ENCODE measurements at regions not wholly inside any gene's neighbourhood (a gene's known extent, or its start where the extent isn't known, plus 50 kb on each side); places are given as distances from the start of the nearest gene placed in this dataset.

- TF ChIP-seq NFIC (IDR thresholded peaks at IDR 0.05; ENCODE audit: low read depth, low read length), result no peak
These were observed 73.6 kb upstream of the CDC42BPA start (continued) for GRCh38 chr1:227391879-227392278.

GRCh38 chr1:227391211-227391610 is 72.9 kb upstream of the CDC42BPA start:
- in situ Hi-C loops (cut with MboI), result no loop called here

More at GRCh38 chr1:227391211-227391610, 72.9 kb upstream of the CDC42BPA start:
- Histone ChIP-seq H3K27ac (ENCODE audit: control insufficient read depth, insufficient read depth) (no peak overlapping the region), H3K9ac (ENCODE audit: control insufficient read depth, insufficient read depth, low read length) (no peak overlapping the region), H3K79me2 (ENCODE audit: control insufficient read depth, insufficient read depth, low read length) (no peaks in the 10 kb centered on the region), H4K20me1 (ENCODE audit: control insufficient read depth, insufficient read depth) (no peaks in the 10 kb centered on the region), H3K4me2 (ENCODE audit: control insufficient read depth, insufficient read depth) (no peak overlapping the region), H3K9me3 (replicated peaks; ENCODE audit: control insufficient read depth, insufficient read depth, low read length) (no peaks in the 10 kb centered on the region), H3K36me3 (ENCODE audit: control insufficient read depth in 2 of 2, insufficient read depth in 2 of 2, low read length in 1 of 2) (no peaks in the 10 kb centered on the region), H3K4me1 (ENCODE audit: control insufficient read depth, insufficient read depth, low read length) (no peaks in the 10 kb centered on the region), H3K4me3 (no peak overlapping the region), H3K27me3 (replicated peaks in 1 of 2; ENCODE audit: control insufficient read depth in 2 of 2, insufficient read depth in 2 of 2, low read length in 1 of 2) (no peaks in the 10 kb centered on the region), H2AFZ (ENCODE audit: control insufficient read depth, low read depth, low read length) (no peak overlapping the region)
- ATAC-seq (no peak), FAIRE-seq (no peak), DNase-seq (ENCODE audit: low read depth, low spot score) (no peak)
- TF ChIP-seq RFX5 (IDR thresholded peaks at IDR 0.05; ENCODE audit: low read depth, low read length) (no peak), TARDBP (IDR thresholded peaks at IDR 0.05; ENCODE audit: borderline replicate concordance) (no peak), SMAD1 (IDR thresholded peaks at IDR 0.05; ENCODE audit: low read depth, partially characterized antibody) (no peak), BRCA1 (IDR thresholded peaks at IDR 0.05; ENCODE audit: low read depth, low read length) (no peak), IKZF2 (IDR thresholded peaks at IDR 0.05) (no peak), YBX1 (IDR thresholded peaks at IDR 0.05) (no peak), CEBPZ (IDR thresholded peaks at IDR 0.05; ENCODE audit: low read depth, low read length) (no peak), BACH1 (IDR thresholded peaks at IDR 0.05; ENCODE audit: borderline replicate concordance) (no peak), USF1 (IDR thresholded peaks at IDR 0.05; ENCODE audit: borderline replicate concordance, extremely low read length, insufficient read depth, low read depth, low read length) (no peak), CTCF (IDR thresholded peaks at IDR 0.05 in 2 of 3, conservative IDR thresholded peaks at IDR 0.05 in 1 of 3; ENCODE audit: control insufficient read depth in 2 of 3, extremely low read depth in 1 of 3, insufficient read depth in 1 of 3, low read depth in 3 of 3, low read length in 3 of 3) (no peak)
- ChIA-PET RAD21 (ENCODE audit: unreplicated experiment) (no interaction called here), SMC1A (ENCODE audit: uncharacterized antibody, unreplicated experiment) (no interaction called here), CTCF (interaction anchor here (1.2 kb wide), 1 partner anchor 13 kb away, joined by 3 read pairs; no protein-coding TSS in a partner anchor), POLR2A (no interaction called here)
- no TSS peak for BruUV-seq (replicated peaks)
- intact Hi-C loops (cut with micrococcal nuclease; ENCODE audit: unreplicated experiment), result no loop called here
- WGBS (ENCODE audit: insufficient coverage, insufficient replicate concordance, low lambda C conversion rate, missing lambda C conversion rate), result 11% methylated on average over 4 of the region's 4 CpGs

All from GM12878 (cell line).